HAP-1 (cell line): ENCODE measurements at regions not wholly inside any gene's neighbourhood (a gene's known extent, or its start where the extent isn't known, plus 50 kb on each side); places are given as distances from the start of the nearest gene placed in this dataset.
"Not testable (repeated sequence)": the region's sequence is repeated elsewhere in the genome, so short reads cannot be mapped to it uniquely, and the experiment has no call there.

Source experiments
- DNase-seq, 2 experiments: peaks; one replicate each; pipeline ENCODE4 v3.0.0-alpha.2; 2016 to 2020; ENCODE audit warnings: low spot score in 2 of 2
- H3K27me3 ChIP-seq: fragments of 250-450 bp; sonication (Bioruptor Pico); 2 replicates; pipeline ENCODE4 v1.5.1; 2020; ENCODE audit warnings: low read depth, mild to moderate bottlenecking, moderate library complexity
- H3K36me3 ChIP-seq: fragments of 250-450 bp; sonication (Bioruptor Pico); replicated peaks from 2 replicates; pipeline ENCODE4 v1.5.1; 2020; ENCODE audit warnings: mild to moderate bottlenecking
- H3K4me1 ChIP-seq: fragments of 250-450 bp; sonication (Bioruptor Pico); 2 replicates; pipeline ENCODE4 v1.5.1; 2020; ENCODE audit warnings: mild to moderate bottlenecking
- H3K4me3 ChIP-seq: fragments of 250-450 bp; sonication (Bioruptor Pico); 2 replicates; pipeline ENCODE4 v1.5.1; 2020; ENCODE audit warnings: mild to moderate bottlenecking, moderate library complexity
- H3K9me3 ChIP-seq: fragments of 250-450 bp; sonication (Bioruptor Pico); 2 replicates; pipeline ENCODE4 v1.5.1; 2020; ENCODE audit warnings: mild to moderate bottlenecking, moderate library complexity
- in situ Hi-C: fragments of 300-500 bp; cut with MboI; formaldehyde crosslinking; loops from 3 replicates; pipeline ENCODE4 v1.14.3; 2020; ENCODE audit warnings: low sequenced_read_pairs, inconsistent platforms, mixed read lengths

DNA sequence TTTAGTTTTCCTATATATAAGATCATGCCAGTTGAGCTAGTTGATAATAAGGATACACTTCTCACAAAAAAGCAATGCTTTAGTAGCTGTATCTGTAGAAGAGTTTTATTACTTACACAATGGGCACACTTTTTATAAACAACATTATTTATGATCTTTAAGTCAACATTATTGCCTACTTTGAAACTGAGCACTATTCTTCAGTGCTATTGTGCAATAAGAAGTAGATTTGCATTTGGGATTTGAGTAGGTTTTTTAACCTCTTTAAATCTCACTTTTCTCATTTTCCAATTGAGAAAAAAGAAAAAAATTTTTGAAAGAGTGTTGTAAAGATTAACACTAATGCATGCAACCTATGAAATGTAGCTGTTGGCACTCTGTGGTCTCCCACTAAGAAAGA, 1198.3 kb downstream of the GALC start:
- no peaks in the 10 kb centered on the region for H3K27me3 ChIP-seq
- H3K36me3 ChIP-seq, result no peaks in the 10 kb centered on the region
- DNase-seq, result no peak
- in situ Hi-C loops, result no loop called here
- no peaks in the 10 kb centered on the region for H3K9me3 ChIP-seq
- no peaks in the 10 kb centered on the region for H3K4me1 ChIP-seq
- H3K4me3 ChIP-seq, result no peak overlapping the region

DNA sequence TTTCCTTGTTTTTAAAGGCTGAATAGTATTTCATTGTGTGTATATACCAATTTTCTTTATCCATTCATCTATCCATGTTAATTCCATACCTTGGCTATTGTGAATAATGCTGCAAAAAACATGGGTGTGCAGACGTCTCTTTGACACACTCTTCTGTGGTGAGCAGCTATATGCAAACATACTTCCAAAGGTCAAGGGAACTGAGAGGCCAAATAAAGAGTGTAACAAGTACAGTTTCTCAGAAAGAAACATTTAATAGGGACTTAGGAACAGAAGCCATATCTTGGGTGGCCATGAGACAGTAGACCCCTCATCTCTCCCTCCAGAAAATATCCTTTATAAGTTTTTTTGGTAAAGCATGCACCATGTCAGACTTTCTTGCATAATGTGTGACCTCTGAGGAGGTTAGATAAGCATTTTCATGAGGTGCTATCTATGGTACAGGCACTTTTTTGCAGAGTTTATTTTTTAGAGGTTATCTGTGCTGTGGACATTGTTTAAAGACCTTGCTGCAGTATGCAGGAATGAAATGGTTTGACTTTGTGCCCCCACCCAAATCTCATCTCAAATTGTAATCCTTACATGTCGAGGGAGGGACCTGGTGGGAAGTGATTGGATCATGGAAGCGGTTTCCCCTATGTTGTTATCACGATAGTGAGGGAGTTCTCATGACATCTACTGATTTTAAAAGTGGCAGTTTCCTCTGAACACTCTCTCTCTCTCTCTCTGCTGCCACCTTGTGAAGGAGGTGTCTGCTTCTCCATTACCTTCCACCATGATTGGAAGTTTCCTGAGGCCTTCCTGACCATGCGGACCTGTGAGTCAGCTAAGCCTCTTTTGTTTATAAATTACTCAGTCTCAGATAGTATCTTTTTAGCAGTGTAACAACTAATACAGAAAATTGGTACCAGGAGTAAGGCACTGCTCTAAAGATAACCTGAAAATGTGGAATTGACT, 1202.3 kb downstream of the GALC start:
- Histone ChIP-seq H3K4me1 (no peaks in the 10 kb centered on the region), H3K9me3 (no peaks in the 10 kb centered on the region), H3K36me3 (no peaks in the 10 kb centered on the region), H3K4me3 (no peak overlapping the region), H3K27me3 (no peaks in the 10 kb centered on the region)
- in situ Hi-C loops, result no loop called here
- DNase-seq, result no peak

DNA sequence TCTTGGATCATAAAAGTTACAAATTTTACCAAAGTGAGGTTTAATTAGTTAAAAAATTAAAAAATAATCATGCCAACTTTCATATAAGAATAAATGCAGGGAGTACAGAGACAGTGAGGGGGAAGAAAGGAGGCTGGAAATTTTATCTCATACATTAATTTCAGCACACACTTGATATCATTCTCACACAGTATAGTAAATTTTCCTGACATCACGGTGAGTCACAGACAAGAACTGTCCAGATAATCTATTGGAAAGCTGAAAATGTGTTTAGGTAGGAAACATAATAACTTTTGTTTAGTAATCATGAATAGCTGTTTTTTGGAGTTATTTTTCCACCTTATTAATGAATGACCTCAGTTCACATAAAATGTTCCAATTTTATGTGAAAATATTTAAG, 1204.8 kb downstream of the GALC start:
- H3K36me3 ChIP-seq, result no peaks in the 10 kb centered on the region
- H3K9me3 ChIP-seq, result no peaks in the 10 kb centered on the region
- no peaks in the 10 kb centered on the region for H3K4me1 ChIP-seq
- H3K27me3 ChIP-seq, result no peaks in the 10 kb centered on the region
- no peak for DNase-seq
- in situ Hi-C loops, result no loop called here
- H3K4me3 ChIP-seq, result no peak overlapping the region

GRCh38 chr14:86787717-86788116, 1205.3 kb downstream of the GALC start:
- in situ Hi-C loops, result no loop called here
- no peak for DNase-seq
- Histone ChIP-seq H3K4me3 (no peak overlapping the region), H3K9me3 (no peaks in the 10 kb centered on the region), H3K4me1 (no peaks in the 10 kb centered on the region), H3K27me3 (no peaks in the 10 kb centered on the region), H3K36me3 (no peaks in the 10 kb centered on the region)

DNA sequence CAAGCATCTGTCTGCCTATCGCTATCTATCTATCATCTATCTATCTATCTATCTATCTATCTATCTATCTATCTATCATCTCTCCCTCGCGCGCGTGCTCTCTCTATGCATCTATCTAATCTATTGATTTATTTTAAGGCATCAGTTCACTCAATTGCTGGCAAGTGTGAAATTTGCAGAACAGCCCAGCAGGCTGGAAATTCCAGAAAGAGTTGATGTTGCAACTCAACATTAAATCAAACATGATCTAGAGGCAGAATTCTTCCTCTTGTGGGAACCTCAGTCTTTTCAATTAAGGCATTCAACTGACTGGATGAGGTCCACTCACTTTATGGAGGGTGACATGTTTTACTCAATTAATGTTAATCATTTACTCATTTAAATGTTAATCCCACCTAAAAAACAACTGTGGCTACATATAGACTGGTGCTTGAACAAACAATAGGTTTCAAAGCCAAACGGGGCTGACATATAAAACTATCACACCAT, 1210.8 kb downstream of the GALC start:
- DNase-seq, result no peak
- H3K4me1 ChIP-seq, result no peaks in the 10 kb centered on the region
- no peaks in the 10 kb centered on the region for H3K9me3 ChIP-seq
- no peaks in the 10 kb centered on the region for H3K36me3 ChIP-seq
- no peaks in the 10 kb centered on the region for H3K27me3 ChIP-seq
- in situ Hi-C loops, result no loop called here
- no peak overlapping the region for H3K4me3 ChIP-seq

DNA sequence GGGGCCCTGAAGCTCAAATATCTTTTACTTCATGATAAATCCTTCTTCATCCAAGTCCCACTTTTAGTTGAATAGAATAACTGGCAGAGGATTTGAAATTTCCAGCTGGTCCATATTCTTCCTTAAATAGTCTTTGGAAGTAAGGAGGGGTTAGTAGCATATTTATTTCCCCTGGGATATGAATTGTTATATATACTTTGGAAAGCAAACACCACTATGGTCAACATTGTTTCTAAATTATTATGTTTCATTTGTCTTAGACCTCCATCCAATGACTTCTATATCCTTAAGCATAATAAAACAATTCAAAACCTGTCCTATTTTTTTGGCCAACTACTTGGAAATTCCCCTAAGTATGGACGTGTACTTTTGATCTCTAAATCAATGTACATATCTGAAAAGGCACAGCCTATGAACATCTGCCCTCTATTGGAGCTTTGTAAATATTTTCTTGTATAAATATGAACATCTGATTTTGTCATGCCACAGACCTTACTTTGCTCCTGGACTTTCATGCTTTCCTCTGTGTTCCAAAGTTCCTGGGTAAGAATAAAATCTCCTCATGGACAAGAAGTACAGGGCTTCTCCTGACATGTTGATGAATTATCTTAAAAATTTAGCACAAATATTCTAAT, 1212.0 kb downstream of the GALC start:
- Histone ChIP-seq H3K9me3 (no peaks in the 10 kb centered on the region), H3K36me3 (no peaks in the 10 kb centered on the region), H3K4me3 (no peak overlapping the region), H3K27me3 (no peaks in the 10 kb centered on the region), H3K4me1 (no peaks in the 10 kb centered on the region)
- in situ Hi-C loops, result no loop called here
- DNase-seq, result no peak

GRCh38 chr14:86780461-86780860, 1212.5 kb downstream of the GALC start:
- in situ Hi-C loops, result no loop called here
- DNase-seq, result no peak
- H3K4me3 ChIP-seq, result no peak overlapping the region
- H3K27me3 ChIP-seq, result no peaks in the 10 kb centered on the region
- H3K9me3 ChIP-seq, result no peaks in the 10 kb centered on the region
- no peaks in the 10 kb centered on the region for H3K36me3 ChIP-seq
- no peaks in the 10 kb centered on the region for H3K4me1 ChIP-seq

GRCh38 chr14:86779416-86779815, 1213.6 kb downstream of the GALC start:
- DNase-seq, result no peak
- H3K4me3 ChIP-seq, result no peak overlapping the region
- no peaks in the 10 kb centered on the region for H3K36me3 ChIP-seq
- in situ Hi-C loops, result no loop called here
- no peaks in the 10 kb centered on the region for H3K9me3 ChIP-seq
- H3K4me1 ChIP-seq, result no peaks in the 10 kb centered on the region
- H3K27me3 ChIP-seq, result no peaks in the 10 kb centered on the region

- Histone ChIP-seq H3K27me3 (no peaks in the 10 kb centered on the region), H3K36me3 (no peaks in the 10 kb centered on the region), H3K4me1 (no peaks in the 10 kb centered on the region), H3K9me3 (no peaks in the 10 kb centered on the region), H3K4me3 (no peak overlapping the region)
- no peak for DNase-seq
- in situ Hi-C loops, result no loop called here
Measured at GRCh38 chr14:86777963-86778602, 1214.9 kb downstream of the GALC start.

- DNase-seq, in situ Hi-C loops, H3K27me3 ChIP-seq, H3K9me3 ChIP-seq, H3K4me1 ChIP-seq, H3K36me3 ChIP-seq, H3K4me3 ChIP-seq: not testable (repeated sequence)
Measured at GRCh38 chr14:86775896-86776295, 1217.1 kb downstream of the GALC start.

- in situ Hi-C loops, result no loop called here
- DNase-seq, result no peak
- Histone ChIP-seq H3K36me3 (no peaks in the 10 kb centered on the region), H3K9me3 (no peaks in the 10 kb centered on the region), H3K4me1 (no peaks in the 10 kb centered on the region), H3K27me3 (no peaks in the 10 kb centered on the region), H3K4me3 (no peak overlapping the region)
Measured at GRCh38 chr14:86774916-86775315, 1218.1 kb downstream of the GALC start.

- DNase-seq, result no peak
- Histone ChIP-seq H3K4me3 (no peak overlapping the region), H3K9me3 (no peaks in the 10 kb centered on the region), H3K27me3 (no peaks in the 10 kb centered on the region), H3K36me3 (no peaks in the 10 kb centered on the region), H3K4me1 (no peaks in the 10 kb centered on the region)
- in situ Hi-C loops, result no loop called here
Measured at GRCh38 chr14:86772075-86772474, 1220.9 kb downstream of the GALC start.

- no peaks in the 10 kb centered on the region for H3K36me3 ChIP-seq
- no peaks in the 10 kb centered on the region for H3K27me3 ChIP-seq
- no peaks in the 10 kb centered on the region for H3K4me1 ChIP-seq
- no peaks in the 10 kb centered on the region for H3K9me3 ChIP-seq
- no peak for DNase-seq
- H3K4me3 ChIP-seq, result no peak overlapping the region
- in situ Hi-C loops, result no loop called here
Measured at GRCh38 chr14:86770186-86770585, 1222.8 kb downstream of the GALC start.

DNA sequence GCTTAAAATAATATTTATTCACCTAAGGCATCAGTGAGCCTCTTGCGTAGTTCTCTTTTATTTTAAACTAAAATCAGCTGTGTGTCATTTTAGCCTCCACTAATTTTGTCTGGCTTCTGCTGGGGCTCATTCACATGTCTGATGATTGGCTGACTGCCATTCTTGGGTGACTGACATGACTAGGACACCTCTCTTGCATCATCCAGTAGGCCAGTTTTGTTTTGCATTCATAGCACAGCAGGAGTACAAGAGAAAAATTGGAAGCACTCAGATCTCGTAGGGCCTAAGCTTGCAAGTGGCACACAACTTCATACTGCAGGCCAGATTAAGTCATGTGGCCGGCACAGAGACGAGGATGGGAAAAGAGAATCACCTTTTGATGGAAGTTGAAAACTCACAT, 1226.5 kb downstream of the GALC start:
- no peak for DNase-seq

More for the DNA sequence above, 1226.5 kb downstream of the GALC start:
- no peak overlapping the region for H3K4me3 ChIP-seq
- no peaks in the 10 kb centered on the region for H3K27me3 ChIP-seq
- no peaks in the 10 kb centered on the region for H3K36me3 ChIP-seq
- in situ Hi-C loops, result no loop called here
- no peaks in the 10 kb centered on the region for H3K9me3 ChIP-seq
- H3K4me1 ChIP-seq, result no peaks in the 10 kb centered on the region
